ENCODE measurements at regions not wholly inside any gene's neighbourhood (a gene's known extent, or its start where the extent isn't known, plus 50 kb on each side); places are given as distances from the start of the nearest gene placed in this dataset.

DNA sequence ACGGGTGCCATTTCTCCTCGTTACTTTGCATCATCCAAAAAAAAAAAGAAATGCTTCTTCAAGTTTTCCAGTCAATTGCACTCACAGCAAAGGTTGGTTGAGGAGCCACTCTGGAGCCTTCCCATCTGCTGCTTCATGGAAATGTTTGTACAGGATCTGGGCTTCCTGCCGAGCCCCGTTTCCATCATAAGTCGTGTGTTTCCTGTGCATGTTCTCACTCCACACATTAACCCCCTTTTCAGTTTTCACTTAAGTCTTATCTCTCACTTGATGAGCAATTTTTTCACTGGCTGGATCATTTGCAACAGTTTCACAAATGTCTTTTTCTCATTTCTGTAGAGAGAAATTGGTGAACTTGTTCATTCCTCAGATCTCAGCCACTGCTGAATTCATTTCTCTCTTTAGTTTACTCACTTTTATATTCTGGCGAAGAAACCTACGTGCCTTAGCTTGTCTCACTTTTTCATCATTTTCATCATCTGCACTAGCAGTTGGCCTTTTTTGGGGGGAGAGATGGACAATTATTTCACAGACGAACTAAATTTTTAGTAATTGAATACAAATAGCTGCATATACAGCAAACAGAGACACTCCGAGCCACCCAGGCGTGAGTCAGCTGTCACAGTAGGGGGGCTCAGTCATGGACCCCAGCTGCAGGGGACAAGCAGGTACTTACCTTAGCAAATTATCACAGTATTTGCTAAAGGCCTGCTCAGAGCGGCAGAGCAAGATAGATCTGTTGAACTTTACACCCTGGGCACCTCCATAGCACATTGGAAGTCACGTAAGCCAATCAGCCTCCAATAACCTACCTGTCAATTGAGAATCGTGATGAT lies 750.8 kb upstream of the ID2 start:
- TF ChIP-seq, protein P1, sequence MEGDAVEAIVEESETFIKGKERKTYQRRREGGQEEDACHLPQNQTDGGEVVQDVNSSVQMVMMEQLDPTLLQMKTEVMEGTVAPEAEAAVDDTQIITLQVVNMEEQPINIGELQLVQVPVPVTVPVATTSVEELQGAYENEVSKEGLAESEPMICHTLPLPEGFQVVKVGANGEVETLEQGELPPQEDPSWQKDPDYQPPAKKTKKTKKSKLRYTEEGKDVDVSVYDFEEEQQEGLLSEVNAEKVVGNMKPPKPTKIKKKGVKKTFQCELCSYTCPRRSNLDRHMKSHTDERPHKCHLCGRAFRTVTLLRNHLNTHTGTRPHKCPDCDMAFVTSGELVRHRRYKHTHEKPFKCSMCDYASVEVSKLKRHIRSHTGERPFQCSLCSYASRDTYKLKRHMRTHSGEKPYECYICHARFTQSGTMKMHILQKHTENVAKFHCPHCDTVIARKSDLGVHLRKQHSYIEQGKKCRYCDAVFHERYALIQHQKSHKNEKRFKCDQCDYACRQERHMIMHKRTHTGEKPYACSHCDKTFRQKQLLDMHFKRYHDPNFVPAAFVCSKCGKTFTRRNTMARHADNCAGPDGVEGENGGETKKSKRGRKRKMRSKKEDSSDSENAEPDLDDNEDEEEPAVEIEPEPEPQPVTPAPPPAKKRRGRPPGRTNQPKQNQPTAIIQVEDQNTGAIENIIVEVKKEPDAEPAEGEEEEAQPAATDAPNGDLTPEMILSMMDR (IDR thresholded peaks at IDR 0.05; ENCODE audit: control insufficient read depth, extremely low read depth, insufficient read depth) = no peak
- H3K4me3 ChIP-seq (ENCODE audit: low read depth, low read length) = no peak overlapping the region
- no peak for DNase-seq (ENCODE audit: low read depth)

DNA sequence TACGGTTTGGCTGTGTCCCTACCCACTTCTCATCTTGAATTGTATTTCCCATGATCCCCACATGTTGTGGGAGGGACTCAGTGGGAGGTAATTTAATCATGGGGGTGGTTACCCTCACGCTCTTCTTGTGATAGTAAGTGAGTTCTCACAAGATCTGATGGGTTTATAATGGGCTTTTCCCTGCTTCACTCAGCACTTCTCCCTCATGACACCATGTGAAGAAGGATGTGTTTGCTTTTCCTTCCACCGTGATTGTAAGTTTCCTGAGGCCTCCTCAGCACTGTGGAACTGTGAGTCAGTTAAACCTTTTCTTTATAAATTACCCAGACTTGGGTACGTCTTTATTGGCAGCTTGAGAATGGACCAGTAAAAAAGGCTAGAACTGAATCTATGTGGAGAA lies 750.0 kb upstream of the ID2 start:
- DNase-seq (ENCODE audit: low read depth) = no peak
- H3K4me3 ChIP-seq (ENCODE audit: low read depth, low read length) = no peak overlapping the region
- TF ChIP-seq, protein P1 (IDR thresholded peaks at IDR 0.05; ENCODE audit: control insufficient read depth, extremely low read depth, insufficient read depth) = no peak

DNA sequence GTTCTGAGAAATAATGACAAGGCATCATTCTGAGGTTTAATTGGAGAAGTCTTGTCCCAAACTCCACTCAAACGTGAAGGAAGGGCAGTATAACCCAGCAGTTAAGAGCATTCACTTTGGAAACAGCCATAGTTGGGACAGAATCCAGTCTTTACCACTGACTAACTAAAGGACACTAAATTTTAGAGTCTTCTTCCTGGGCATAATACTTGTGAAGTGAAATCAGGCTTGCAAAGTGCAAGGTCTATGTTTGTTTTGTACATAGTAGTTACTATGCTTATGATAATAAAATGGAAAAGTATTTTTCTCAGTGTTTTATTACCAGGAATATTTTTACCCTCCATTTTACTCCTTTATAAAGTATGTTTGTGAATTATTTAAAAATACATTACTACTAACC lies 748.2 kb upstream of the ID2 start:
- DNase-seq (ENCODE audit: low read depth) = no peak
- no peak overlapping the region for H3K4me3 ChIP-seq (ENCODE audit: low read depth, low read length)
- TF ChIP-seq, protein P1 (IDR thresholded peaks at IDR 0.05; ENCODE audit: control insufficient read depth, extremely low read depth, insufficient read depth) = no peak

DNA sequence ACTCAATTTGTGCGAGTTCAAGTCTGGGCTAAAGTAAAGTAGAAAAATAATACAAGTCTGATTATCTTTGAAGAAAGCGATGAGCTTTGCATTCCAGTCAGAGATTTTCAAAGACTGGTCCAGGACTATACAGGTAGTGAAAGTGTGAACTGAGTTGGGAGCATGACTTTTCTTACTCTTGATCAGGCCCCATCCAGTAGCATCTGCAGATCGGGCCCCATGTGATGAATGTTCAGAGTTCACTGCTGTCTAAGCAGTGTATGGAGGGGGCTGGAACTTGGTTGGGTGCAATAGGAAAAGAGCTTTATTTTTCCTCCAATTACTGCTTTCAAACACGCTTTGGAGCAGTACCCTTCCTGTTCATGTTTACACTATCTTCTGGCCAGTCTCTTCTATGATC lies 747.4 kb upstream of the ID2 start:
- no peak for DNase-seq (ENCODE audit: low read depth)
- TF ChIP-seq, protein P1 (IDR thresholded peaks at IDR 0.05; ENCODE audit: control insufficient read depth, extremely low read depth, insufficient read depth) = no peak
- no peak overlapping the region for H3K4me3 ChIP-seq (ENCODE audit: low read depth, low read length)

- DNase-seq (ENCODE audit: low read depth) = no peak
- TF ChIP-seq, protein P1 (IDR thresholded peaks at IDR 0.05; ENCODE audit: control insufficient read depth, extremely low read depth, insufficient read depth) = no peak
- H3K4me3 ChIP-seq (ENCODE audit: low read depth, low read length) = no peak overlapping the region
Observed at GRCh38 chr2:7937082-7937481, 744.8 kb upstream of the ID2 start.

DNA sequence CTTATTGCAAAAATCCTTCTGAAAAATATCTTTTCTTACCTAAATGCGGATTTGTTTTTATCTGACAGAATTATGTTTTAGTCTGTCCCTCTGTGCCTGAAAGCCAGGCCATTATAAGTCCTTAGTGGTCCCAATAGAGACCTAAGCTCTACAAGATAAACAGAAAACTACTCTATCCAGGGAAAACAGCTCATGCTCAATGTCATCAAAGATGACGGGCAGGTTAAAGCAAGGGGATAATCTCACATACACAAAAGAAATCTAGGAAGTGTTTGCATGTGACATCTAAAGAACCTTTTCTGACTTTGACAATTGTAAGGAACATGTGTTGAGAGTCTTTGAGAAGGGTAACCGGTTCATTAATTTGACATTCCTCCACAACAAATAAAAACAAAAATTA lies 741.1 kb upstream of the ID2 start:
- no peak for DNase-seq (ENCODE audit: low read depth)
- TF ChIP-seq, protein P1 (IDR thresholded peaks at IDR 0.05; ENCODE audit: control insufficient read depth, extremely low read depth, insufficient read depth) = no peak
- H3K4me3 ChIP-seq (ENCODE audit: low read depth, low read length) = no peak overlapping the region

GRCh38 chr2:7943446-7943845 lies 738.4 kb upstream of the ID2 start:
- TF ChIP-seq, protein P1 (IDR thresholded peaks at IDR 0.05; ENCODE audit: control insufficient read depth, extremely low read depth, insufficient read depth) = no peak
- DNase-seq (ENCODE audit: low read depth) = no peak
- H3K4me3 ChIP-seq (ENCODE audit: low read depth, low read length) = no peak overlapping the region
